ENCODE measurements at regions not wholly inside any gene's neighbourhood (a gene's known extent, or its start where the extent isn't known, plus 50 kb on each side); places are given as distances from the start of the nearest gene placed in this dataset.

DNA sequence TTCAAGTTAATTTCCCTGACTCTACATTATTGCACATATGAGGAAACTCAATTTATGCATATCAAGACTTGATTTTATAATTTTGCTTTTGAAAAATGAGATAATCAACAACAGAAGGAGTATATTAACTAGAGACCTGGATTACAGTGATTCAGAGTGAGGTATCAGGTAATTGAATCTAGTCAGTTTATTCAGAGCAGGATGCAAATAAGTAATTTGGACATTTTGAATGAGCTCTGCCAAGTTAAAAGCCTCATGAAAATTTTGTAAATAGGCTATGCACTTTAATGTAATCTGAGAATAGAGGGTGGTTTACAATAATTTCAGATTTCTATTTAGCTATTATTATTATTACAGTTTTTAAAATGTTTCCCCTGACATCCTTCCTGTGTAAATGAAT lies 203.7 kb upstream of the EMCN start:
- DNase-seq, result no peak

DNA sequence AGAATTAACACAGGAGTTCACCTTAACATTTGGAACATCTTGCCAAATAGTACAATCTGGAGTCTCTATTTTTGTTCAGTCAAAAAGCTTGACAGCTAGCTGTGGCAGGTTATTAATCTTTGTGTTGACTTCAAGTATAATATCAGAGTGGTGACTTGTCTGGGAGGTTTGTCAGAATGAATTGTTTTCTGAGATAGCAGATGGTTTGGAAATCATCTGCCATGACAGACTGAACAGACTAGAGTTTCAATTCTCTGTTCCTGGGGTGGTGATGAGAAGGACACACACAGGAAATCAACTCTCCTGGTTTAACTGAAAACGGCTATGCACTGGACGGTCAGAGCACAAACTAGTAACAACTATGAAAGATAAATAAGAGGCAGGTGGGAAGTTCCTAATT lies 203.3 kb upstream of the EMCN start:
- no peak for DNase-seq

DNA sequence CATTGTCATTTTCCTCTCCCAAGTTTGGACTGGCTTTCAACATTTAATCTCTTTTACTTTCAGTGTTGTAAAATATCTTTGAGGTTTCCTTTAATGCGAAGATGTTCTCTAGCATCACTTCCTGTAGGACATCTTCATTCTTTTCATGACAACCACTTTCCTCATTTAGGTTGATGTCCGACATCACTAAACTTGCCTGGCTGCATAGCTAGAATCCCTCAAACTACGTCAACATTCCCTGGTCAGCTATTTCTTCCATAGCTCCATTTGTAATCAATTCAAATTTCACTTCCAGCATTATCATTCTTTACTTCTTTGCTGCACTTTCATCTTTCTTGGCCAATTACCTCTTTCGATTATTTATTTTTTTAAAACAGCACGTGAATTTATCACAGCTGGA lies 198.6 kb upstream of the EMCN start:
- DNase-seq, result peak in 1 of 2 experiments; percentile 0

DNA sequence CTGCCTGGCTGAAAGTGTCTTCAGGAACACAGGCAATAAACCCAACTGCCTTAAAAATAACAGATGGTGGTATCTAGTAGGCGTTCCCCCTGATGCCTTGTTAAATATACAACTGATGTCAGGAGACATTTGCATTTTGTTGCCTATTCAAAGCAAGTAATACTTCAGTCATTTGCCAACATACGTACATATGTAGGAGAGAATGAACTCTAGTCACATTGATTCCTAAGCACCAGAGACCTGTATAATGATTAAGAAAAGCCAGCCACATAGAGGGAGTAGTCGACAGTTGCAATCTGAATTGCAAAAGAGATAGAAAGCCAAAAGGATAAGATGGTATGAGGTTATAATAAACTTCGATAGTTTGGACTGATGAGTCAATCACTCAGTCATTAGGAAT lies 191.0 kb upstream of the EMCN start:
- no peak for DNase-seq

DNA sequence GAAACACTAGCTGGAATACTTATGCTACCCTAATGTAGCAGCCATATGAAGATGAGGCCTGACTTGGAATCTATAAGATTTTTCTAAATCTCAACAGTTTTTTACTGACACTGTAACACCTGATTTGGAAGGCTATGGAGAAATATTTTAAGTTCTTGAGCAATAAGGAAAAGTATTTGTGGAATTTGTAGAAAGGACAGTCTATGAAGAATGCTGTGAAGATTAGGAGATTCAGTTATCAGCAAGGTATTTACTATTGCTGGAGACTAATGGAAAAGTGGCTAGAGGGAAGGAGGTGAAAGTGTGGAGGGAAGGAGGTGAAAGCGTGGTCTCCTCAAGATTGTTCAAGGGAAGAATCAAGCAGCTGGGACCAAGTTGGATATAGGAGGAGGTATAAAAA lies 190.0 kb upstream of the EMCN start:
- no peak for DNase-seq

DNA sequence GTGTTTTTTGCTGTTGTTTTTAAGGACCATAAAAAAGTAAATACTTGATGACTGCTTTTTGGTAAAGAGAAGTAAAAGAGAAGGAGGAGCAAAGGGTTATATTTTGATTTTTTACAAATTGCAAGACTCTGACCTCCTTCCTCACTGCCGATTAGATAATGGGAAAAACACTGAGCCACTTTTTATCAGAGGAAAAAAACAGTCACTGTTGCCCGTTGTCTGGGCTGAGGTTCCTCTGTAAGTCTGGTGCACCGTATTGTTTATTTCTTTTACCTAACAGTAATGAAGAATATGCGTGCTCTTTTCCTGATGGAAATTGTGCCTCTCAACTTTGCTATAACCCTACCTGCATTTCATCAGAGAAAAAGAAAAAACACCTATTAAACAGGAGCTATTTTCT lies 178.7 kb upstream of the EMCN start:
- DNase-seq, result no peak

DNA sequence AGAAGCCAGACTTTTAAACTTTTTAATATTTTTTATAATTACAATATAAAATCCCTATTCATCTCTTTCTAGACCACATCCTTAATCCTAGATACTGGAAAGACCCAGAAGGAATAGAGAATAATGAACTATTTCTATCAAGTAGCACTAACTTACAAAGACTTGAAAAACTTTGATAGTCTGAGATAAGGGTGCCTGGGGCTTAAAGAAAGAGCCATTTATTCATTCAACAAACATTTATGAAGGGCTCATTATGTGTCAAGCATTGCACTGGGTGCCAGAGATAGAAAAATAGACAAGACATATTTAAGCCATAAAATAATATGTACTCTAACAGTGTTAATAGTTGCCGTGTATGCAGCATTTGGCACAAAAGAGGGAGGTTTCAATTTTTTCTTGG lies 178.0 kb upstream of the EMCN start:
- no peak for DNase-seq

DNA sequence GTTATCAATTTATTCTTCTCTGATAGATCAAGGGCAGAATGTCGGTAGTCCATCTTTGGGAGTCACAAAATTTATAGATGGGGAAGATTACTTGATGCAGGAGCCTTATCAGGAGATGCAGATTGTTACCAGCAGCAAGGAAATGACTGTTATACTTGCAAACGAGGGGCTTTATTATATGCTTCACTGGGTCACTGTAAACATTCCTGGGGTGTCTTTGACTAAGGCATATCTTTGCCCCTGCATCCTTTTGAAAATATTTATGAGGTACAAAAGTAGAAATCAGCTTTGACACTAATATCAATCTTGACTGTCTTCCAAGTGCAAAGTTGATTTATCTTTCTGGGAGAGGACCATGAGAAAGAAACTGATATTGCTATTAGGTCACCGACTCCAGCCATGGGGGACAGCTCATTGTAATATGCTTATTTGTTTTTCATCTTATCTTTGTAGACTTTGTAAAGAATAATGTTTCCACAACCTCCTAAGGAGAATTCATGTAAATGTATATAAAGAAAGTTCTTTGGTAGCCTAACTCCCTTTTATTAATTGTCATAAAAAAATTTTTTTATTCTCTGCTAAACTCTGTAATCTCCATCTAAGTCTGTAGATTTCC lies 177.3 kb upstream of the EMCN start:
- DNase-seq, result no peak

DNA sequence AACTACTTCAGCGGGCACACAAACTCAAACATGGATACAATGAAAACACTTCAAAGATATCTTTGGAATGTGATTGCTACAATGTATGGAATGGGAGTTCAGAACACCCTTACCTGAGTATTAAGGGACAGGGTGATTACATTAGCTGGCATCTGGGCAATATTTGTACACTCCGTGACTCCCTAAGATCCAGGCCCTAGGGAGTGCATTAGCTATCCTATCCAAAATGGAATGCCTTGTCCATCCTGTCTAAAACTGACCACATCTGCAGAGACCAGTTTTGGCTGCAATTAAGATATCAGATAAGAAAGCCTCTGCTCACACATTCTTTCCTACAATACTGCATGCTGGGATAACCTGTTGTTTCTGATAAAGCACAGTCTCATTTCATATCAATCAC lies 176.6 kb upstream of the EMCN start:
- DNase-seq, result no peak

DNA sequence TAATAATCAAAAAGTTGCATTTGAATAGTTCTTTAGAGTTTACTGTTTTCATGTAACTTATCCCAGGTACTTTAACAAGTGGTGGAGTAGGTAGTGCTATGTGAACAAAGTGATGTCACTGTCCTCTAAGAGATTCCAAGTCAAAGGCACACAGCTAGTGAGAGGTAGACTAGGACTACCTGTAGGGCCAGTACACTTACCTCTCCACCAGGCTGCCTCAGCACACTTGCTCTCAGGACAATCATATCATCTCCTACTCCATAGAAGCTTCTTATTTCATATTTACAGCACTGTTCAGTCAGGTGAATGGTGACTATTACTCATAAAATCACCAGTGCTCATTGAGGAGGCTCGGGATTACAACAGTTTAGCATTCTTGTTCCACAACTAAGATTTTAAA lies 173.0 kb upstream of the EMCN start:
- DNase-seq, result no peak

DNA sequence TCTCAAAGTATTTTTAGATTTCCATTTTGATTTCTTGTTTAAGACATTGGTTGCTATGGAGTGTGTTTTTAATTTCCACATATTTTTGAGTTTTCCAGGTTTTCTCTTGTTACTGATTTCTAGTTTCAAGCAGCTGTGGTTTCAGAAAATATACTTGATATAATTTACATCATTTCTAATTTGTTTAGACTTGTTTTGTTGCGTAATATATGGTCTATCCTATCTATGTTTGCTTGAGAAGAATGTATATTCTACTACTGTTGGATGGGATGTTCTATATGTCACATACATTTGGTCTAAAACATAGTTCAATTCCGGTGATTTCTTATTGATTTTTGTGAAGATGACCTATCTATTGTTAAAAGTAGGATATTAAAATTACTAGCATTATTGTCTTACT lies 170.5 kb upstream of the EMCN start:
- no peak for DNase-seq

DNA sequence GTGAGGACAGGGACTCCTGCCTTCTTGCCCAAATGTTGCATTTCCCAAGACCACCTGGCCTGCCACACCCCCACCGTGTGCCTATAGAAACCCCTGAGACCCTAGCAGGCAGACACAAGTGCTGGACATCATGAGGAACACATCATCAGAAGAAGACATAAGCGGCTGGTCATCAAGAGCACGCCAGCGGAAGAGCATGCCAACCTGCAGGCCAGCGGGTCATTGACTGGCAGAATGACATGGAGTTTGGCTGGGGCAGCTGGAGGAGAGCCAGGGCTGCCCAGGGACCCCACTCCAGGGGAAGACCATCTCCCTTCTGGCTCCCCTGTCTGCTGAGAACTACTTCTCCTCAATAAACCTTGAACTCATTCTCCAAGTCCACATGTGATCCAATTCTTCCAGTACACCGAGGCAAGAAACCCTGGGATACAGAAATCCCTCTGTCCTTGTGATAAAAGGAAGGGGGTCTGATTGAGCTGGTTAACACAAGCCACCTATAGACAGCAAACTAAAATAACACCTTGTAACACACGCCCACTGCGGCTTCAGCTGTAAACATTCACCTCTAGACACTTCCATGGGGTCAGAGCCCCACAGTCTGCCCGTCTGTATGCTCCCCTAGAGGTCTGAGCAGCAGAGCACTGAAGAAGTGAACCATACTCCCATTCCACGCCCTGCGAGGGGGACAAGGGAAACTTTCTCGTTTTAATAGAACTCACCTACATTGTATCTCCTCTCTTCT lies 164.8 kb upstream of the EMCN start:
- no peak for DNase-seq

DNA sequence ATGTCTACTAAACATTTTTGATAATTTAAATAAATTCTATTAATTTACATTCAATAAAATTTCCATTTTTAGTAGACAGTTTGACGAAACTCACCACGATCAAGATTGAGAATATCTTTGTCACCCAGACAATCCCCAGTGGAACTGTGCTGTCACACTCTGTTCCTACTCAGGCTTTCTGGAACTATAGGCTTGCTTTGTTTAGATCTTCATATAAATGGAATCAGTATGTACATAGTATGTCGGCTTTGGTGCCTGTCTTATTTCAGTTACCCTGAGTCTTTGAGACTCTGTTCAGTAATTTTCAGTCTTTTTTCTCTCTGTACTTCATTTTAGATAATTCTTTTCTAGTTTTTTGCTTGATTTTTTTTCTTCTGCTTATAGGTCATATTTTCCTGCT lies 163.5 kb upstream of the EMCN start:
- no peak for DNase-seq

DNA sequence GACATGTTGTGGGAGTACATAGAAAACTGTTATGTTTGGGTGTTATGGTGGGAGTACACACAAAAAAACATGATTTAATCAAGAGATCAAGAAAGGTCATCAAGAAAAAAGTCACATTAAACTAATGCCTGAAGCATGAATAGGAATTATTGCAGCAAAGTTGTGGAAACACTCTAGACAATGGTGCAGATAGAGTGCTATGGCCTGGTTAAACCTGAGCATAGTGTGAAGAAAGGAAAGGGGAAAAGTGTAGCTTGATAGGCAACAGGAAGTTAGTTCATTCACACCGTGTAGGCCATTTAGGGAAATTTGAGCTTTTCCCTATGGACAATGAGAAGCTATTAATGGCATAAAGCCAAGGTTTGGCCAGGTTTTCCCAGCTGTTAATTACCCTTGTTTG lies 162.1 kb upstream of the EMCN start:
- no peak for DNase-seq

DNA sequence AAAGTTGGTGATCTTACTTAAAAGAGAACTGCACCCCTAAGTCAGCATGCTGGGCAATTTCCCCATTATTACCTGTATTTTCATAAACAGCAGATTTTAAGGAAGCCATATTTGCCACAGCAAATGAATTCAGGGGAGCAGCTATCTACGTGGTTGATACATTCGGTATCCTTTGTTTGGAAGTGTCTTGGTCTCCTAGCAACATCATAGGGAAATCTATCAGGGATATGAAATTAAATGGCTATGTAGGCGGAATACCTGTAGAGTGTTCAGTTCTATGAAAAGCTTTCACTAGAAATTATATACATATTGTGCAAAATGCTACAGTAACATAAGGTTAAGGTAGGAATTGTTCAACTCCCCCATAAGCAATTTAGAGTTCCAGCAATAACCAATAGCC lies 157.2 kb upstream of the EMCN start:
- DNase-seq, result no peak

DNA sequence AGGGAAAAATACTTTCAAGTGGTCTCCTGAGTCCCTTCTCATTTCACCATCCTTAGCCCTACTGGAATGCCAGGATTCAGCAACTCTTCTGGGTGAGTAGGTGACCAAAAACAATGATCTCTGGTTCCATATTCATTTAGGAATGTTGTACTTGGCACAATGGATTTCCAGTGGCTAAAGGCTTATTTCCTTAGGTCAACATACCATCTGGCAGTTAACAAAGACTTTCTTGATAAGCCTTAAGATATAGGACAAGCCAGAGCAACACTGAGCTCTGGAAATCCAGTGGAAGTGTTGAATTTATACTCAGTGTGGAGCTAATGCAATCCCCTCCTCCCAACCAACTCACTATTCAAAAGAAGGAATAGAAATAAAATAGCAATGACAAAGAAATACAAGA lies 139.4 kb upstream of the EMCN start:
- DNase-seq, result no peak

DNA sequence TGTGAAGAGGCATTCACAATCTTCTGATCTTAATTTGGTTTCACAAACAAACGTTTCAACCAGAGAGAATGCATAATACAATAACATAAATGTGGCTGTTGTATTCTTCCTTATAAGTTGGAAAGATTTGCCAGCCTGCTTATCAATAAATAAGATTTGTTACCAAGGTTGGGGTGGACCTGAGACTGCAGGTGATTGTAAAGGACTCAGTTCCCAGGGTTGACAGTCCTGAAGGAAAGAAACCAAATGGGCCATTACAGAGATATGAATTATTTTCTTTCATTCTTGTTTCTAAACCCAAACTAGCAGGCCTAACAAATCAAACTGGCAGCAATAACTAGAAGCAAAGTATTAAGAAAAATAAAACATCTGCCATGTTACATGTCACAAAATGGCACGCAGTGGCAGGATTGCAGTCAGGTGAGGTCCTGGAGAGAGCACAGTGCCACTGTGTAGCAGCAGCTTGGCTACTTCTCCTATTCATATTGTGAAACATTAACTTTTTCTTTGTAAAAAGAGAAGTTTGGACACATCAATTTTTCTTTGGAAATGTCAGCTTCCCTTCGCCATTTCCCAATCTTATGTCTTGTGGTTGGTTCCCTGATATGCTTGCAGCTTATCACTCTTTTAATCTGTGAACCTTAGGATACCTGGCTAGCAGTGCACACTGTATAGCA lies 133.8 kb upstream of the EMCN start:
- DNase-seq, result no peak

DNA sequence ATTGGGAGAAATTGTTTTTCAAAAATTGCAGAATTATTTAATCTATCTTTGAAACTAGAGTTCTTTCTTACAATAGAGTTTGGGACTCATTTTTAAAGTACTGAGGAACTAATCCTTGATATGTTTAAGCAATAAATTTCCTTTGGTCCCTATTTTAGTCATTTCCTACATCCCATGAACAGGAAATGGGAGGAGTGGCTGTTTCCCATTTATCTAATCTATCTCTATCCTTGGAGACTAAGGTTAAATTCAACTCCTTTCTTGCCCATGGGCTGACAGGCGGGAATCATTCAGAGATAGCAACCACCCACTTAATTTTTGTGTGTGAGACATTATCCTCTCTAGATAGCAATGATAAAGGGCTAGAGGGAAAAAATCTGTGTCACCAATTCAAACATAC lies 131.6 kb upstream of the EMCN start:
- DNase-seq, result no peak

DNA sequence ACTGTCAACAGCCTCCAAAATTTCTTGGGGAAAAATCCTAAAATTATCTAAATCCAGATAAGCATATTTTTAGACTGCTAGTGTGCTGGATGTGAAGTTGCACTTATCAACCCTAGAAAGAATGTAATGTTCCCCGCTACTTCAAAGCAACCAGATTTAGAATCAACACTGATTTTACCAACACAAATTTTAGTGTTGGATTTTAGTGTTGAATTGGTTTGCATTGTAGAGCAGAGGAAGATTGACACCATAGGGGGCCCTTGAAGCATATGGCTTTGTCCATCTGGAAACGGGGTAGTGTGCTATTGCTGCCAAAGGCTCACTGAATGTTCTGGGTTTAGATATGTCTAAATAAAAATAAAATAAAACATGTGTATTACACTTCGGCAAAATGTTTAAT lies 126.3 kb upstream of the EMCN start:
- peak; percentile 0 to 33 for DNase-seq

DNA sequence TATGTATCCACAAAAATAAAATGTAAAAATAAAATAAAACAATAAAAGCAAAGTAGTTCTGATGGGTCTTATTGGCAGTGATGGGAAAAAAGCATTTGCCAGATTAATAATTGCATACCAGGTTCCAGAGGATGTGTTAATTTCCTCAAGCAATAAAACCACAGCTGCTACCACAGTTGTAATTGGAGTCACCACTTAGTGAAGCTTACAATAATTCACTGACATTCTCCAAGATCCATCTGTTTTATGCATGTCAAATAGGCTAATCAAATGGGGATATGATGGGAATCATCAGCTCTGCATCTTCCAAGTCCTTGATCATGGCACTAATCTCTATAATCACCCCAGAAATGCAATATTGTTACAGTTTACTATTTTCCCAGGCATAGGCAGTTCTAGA lies 123.5 kb upstream of the EMCN start:
- DNase-seq, result peak; percentile 79 to 86

DNA sequence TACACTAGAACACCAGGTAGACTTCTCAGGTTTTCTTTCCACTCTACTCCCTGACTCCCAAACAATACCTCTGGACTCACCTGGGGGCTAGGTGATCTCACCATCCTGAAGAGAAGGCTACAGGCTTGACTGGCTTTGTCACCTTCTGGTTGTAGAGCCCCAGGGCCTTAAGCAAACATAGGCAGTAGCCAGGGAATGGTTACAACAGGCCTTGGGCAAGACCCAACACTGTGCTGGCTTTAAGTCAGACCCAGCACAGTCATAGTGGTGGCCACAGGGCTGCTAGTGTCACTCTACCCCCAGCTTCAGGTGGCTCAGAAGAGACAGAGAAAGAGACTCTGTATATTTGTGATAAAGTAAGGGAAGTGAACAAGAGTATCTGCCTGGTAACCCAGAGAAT lies 118.1 kb upstream of the EMCN start:
- no peak for DNase-seq

DNA sequence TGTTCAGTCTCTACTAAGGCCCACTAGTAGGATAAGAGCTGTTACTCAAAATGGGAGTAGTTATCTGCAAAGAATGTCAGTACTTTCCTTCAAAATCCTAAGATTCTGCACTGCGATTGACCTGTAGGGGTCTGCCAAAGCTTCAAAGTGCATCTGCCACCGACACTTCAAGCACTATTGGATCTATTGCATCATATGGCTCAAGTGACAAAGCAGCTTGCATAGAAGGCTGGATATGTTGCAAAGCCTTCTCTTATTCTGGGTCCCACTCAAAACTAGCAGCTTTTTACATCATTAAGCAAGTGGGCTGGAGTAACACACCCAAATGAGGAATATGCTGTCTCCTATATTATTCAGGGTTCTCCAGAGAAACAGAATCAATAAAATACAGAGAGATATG lies 115.4 kb upstream of the EMCN start:
- peak; percentile 11 to 50 for DNase-seq

DNA sequence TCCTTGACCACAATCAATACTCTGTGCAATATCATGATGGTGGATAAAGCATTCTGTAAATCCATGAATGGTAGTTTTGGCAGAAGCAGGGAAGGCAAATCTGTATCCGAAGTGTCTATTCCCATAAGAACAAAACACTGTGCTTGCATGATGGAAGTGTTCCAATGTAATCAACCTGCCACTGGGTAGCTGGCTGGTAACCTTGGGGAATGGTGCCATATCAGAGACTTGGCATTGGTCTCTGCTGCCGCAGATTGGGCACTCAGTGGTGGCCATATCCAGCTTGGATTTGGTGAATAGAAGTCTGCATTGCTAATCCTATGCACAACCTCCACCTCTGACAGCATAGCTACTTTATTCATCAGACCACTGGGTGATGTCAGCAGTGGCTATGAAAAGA lies 114.3 kb upstream of the EMCN start:
- no peak for DNase-seq

DNA sequence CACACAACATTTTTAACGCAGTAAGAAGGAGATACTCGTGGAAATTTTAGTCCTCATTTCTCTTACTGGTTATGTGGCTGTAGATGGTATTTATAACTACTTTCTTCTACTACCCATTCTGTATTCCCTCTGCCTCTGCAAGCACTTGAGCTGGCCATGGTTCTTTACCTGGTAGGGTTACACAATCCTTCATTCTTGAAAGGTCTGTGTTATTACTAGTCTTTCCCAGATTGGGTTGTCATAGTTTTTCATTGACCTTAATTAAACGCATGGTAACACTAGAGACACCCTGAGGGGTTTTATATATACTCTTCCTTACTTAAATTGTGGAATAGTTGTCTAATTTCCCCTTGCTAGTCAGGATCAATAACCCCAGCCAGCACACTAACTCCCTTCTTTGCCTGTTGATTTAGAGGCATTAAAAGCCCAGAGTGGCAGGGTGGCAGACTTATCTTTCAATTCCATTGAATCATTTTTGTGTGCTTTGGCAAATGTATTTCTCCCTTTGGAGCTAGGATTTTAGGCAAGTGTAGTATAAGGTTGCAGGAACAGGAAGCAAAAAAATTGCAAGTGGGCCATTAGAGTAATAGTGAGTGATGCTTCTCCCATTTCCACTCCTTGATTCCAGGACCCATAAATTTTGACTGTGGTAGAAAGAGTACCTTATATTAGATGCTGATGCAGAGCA lies 113.6 kb upstream of the EMCN start:
- DNase-seq, result no peak
